ENCODE measurements at regions not wholly inside any gene's neighbourhood (a gene's known extent, or its start where the extent isn't known, plus 50 kb on each side); places are given as distances from the start of the nearest gene placed in this dataset.

GRCh38 chr5:40346901-40347300 is 332.8 kb upstream of the PTGER4 start:
- DNase-seq = no peak

GRCh38 chr5:40338434-40338833 is 341.3 kb upstream of the PTGER4 start:
- peak; percentile 82 for DNase-seq

GRCh38 chr5:40334242-40334635 is 345.5 kb upstream of the PTGER4 start:
- no peak for DNase-seq

- DNase-seq = peak; percentile 92
Observed at GRCh38 chr5:40333459-40334241, 346.1 kb upstream of the PTGER4 start.

GRCh38 chr5:40332970-40333369 is 346.7 kb upstream of the PTGER4 start:
- DNase-seq = no peak

- no peak for DNase-seq
Observed at GRCh38 chr5:40331616-40332015, 348.1 kb upstream of the PTGER4 start.

GRCh38 chr5:40321514-40321913 is 358.2 kb upstream of the PTGER4 start:
- no peak for DNase-seq

- no peak for DNase-seq
Observed at GRCh38 chr5:40318395-40318794, 361.3 kb upstream of the PTGER4 start.

GRCh38 chr5:40317023-40317422 is 362.7 kb upstream of the PTGER4 start:
- DNase-seq = no peak

GRCh38 chr5:40315126-40315525 is 364.6 kb upstream of the PTGER4 start:
- DNase-seq = no peak

GRCh38 chr5:40314275-40314674 is 365.4 kb upstream of the PTGER4 start:
- no peak for DNase-seq

GRCh38 chr5:40312205-40312604 is 367.5 kb upstream of the PTGER4 start:
- DNase-seq = peak; percentile 14

GRCh38 chr5:40309851-40310250 is 369.9 kb upstream of the PTGER4 start:
- no peak for DNase-seq

GRCh38 chr5:40308867-40309266 is 370.8 kb upstream of the PTGER4 start:
- no peak for DNase-seq

GRCh38 chr5:40307920-40308319 is 371.8 kb upstream of the PTGER4 start:
- peak; percentile 75 for DNase-seq

GRCh38 chr5:40306869-40307487 is 372.7 kb upstream of the PTGER4 start:
- DNase-seq = no peak

GRCh38 chr5:40292006-40292405 is 387.7 kb upstream of the PTGER4 start:
- no peak for DNase-seq

GRCh38 chr5:40291338-40291737 is 388.4 kb upstream of the PTGER4 start:
- no peak for DNase-seq

- no peak for DNase-seq
Observed at GRCh38 chr5:40288800-40289485, 390.8 kb upstream of the PTGER4 start.

GRCh38 chr5:40284863-40285262 is 394.9 kb upstream of the PTGER4 start:
- DNase-seq = no peak

GRCh38 chr5:40278881-40279280 is 400.8 kb upstream of the PTGER4 start:
- DNase-seq = no peak

- DNase-seq = peak; percentile 97
Observed at GRCh38 chr5:40277161-40277906, 402.4 kb upstream of the PTGER4 start.

GRCh38 chr5:40276426-40277102 is 403.2 kb upstream of the PTGER4 start:
- DNase-seq = no peak
